GM12878 (cell line): ENCODE measurements at regions not wholly inside any gene's neighbourhood (a gene's known extent, or its start where the extent isn't known, plus 50 kb on each side); places are given as distances from the start of the nearest gene placed in this dataset.

Experiments used
- ATAC-seq: fragments of 200-7000 bp; cut with Tn5 transposase; 3 replicates; pipeline ENCODE4 v1.9.1; 2020; ENCODE audit warnings: mild to moderate bottlenecking, moderate library complexity
- BruUV-seq: library from RNA; stranded (reverse); fragments of 400-500 nt; replicated peaks from 2 replicates; lab custom pipeline; 2021; lab: Mats Ljungman, UMichigan
- CTCF ChIA-PET: fragments of 300-600 bp; sonication (Branson Sonifier 250); formaldehyde crosslinking; extraction: SDS; loops from one replicate; lab custom pipeline; 2021; ENCODE audit warnings: inconsistent platforms; lab: Yijun Ruan, JAX
- POLR2A ChIA-PET: fragments of 350-600 bp; formaldehyde crosslinking; extraction: SDS; loops from one replicate; lab custom pipeline; 2021; ENCODE audit warnings: inconsistent platforms; lab: Charles Lee
- RAD21 ChIA-PET: fragments of 300-600 bp; sonication (Branson Sonifier 250); formaldehyde crosslinking; loops from one replicate; lab custom pipeline; 2023; ENCODE audit warnings: antibody characterized with exemption; ENCODE audit not compliant: unreplicated experiment; lab: Charles Lee
- SMC1A ChIA-PET: fragments of 300-600 bp; sonication (Branson Sonifier 250); formaldehyde crosslinking; loops from one replicate; lab custom pipeline; 2023; ENCODE audit not compliant: unreplicated experiment, uncharacterized antibody; lab: Charles Lee
- DNase-seq: peaks from one replicate; pipeline ENCODE4 v3.0.0-alpha.2; 2011; ENCODE audit warnings: low read depth, low spot score
- FAIRE-seq: peaks from 3 replicates; lab custom pipeline; 2011; peaks lifted over from hg19 to GRCh38; lab: Jason Lieb, UNC
- H2AFZ ChIP-seq: 2 replicates; pipeline ENCODE4 v1.6.0; 2011; ENCODE audit warnings: low read depth, low read length, control low read depth; ENCODE audit not compliant: control insufficient read depth
- H3K27ac ChIP-seq: 2 replicates; pipeline ENCODE4 v1.5.1; 2011; ENCODE audit warnings: control low read depth; ENCODE audit not compliant: control insufficient read depth, insufficient read depth
- H3K27me3 ChIP-seq, 2 experiments: replicated peaks in 1 of 2; 2 replicates each; pipeline versions ENCODE4 v1.6.0 to v1.6.1; 2011; ENCODE audit warnings: low read length in 1 of 2; ENCODE audit not compliant: control insufficient read depth in 2 of 2, insufficient read depth in 2 of 2
- H3K36me3 ChIP-seq, 2 experiments: 2 replicates each; pipeline ENCODE4 v1.5.1; 2011; ENCODE audit warnings: low read length in 1 of 2; ENCODE audit not compliant: control insufficient read depth in 2 of 2, insufficient read depth in 2 of 2
- H3K4me1 ChIP-seq: 2 replicates; pipeline ENCODE4 v1.6.1; 2011; ENCODE audit warnings: mild to moderate bottlenecking, low read length, moderate library complexity, mixed read lengths; ENCODE audit not compliant: control insufficient read depth, insufficient read depth
- H3K4me2 ChIP-seq: 2 replicates; pipeline ENCODE4 v1.6.0; 2011; ENCODE audit warnings: control low read depth; ENCODE audit not compliant: control insufficient read depth, insufficient read depth
- H3K4me3 ChIP-seq: fragments of 200-600 bp; sonication (generic); 2 replicates; pipeline ENCODE4 v1.5.1; 2016
- H3K79me2 ChIP-seq: 2 replicates; pipeline ENCODE4 v1.6.0; 2011; ENCODE audit warnings: low read length; ENCODE audit not compliant: control insufficient read depth, insufficient read depth
- H3K9ac ChIP-seq: 2 replicates; pipeline ENCODE4 v1.8.0; 2011; ENCODE audit warnings: low read length, control low read depth, mixed read lengths; ENCODE audit not compliant: control insufficient read depth, insufficient read depth
- H3K9me3 ChIP-seq: replicated peaks from 3 replicates; pipeline ENCODE4 v1.5.1; 2011; ENCODE audit warnings: mild to moderate bottlenecking, low read length; ENCODE audit not compliant: control insufficient read depth, insufficient read depth
- H4K20me1 ChIP-seq: 2 replicates; pipeline ENCODE4 v1.6.0; 2011; ENCODE audit not compliant: control insufficient read depth, insufficient read depth
- BCL11A ChIP-seq: IDR thresholded peaks from 2 replicates; pipeline ENCODE4 v1.6.1; 2011; ENCODE audit warnings: low read depth, low read length
- FOXK2 ChIP-seq: fragments of 450-650 bp; IDR thresholded peaks from 2 replicates; pipeline ENCODE4 v1.6.1; 2017; ENCODE audit warnings: mild to moderate bottlenecking, moderate library complexity
- FOXM1 ChIP-seq: IDR thresholded peaks from 2 replicates; pipeline ENCODE4 v1.6.1; 2012; ENCODE audit warnings: low read depth, mild to moderate bottlenecking, inconsistent platforms, low read length, moderate library complexity
- MEF2B ChIP-seq: fragments of 450-650 bp; IDR thresholded peaks from 2 replicates; pipeline ENCODE4 v1.6.1; 2018; ENCODE audit warnings: mild to moderate bottlenecking, moderate library complexity; ENCODE audit not compliant: partially characterized antibody, poor library complexity, severe bottlenecking
- MYC ChIP-seq: IDR thresholded peaks from 2 replicates; pipeline ENCODE4 v1.6.1; 2011; ENCODE audit warnings: mild to moderate bottlenecking, low read length, moderate library complexity, inconsistent platforms; ENCODE audit not compliant: insufficient read depth, insufficient replicate concordance, insufficient read length, severe bottlenecking
- ZNF384 ChIP-seq: IDR thresholded peaks from 2 replicates; pipeline ENCODE4 v1.6.1; 2012; ENCODE audit warnings: low read depth, mild to moderate bottlenecking, low read length, improper control_type of control experiment, borderline replicate concordance
- ZZZ3 ChIP-seq: IDR thresholded peaks from 2 replicates; pipeline ENCODE4 v1.6.1; 2011; ENCODE audit warnings: low read depth; ENCODE audit not compliant: control insufficient read depth, insufficient read length
- WGBS: methylation state at CpG from one replicate; pipeline ENCODE4 v1.1.6; 2016; ENCODE audit warnings: low lambda C conversion rate; ENCODE audit not compliant: insufficient replicate concordance, insufficient coverage; ENCODE audit errors: missing lambda C conversion rate; 5-methylcytosine and 5-hydroxymethylcytosine counted together
- in situ Hi-C: fragments of 300-500 bp; cut with MboI; formaldehyde crosslinking; loops from 9 replicates; pipeline ENCODE4 v1.14.3; 2018; ENCODE audit warnings: mixed read lengths
- intact Hi-C: fragments of 100-400 bp; cut with micrococcal nuclease; formaldehyde crosslinking; loops from one replicate; pipeline ENCODE4 v1.14.2; 2022; ENCODE audit not compliant: unreplicated experiment
- TF ChIP-seq, protein P1 (sequence below): fragments of 150-350 bp; IDR thresholded peaks from 2 replicates; pipeline ENCODE4 v1.6.1; 2016; ENCODE audit warnings: low read depth, low read length

DNA sequence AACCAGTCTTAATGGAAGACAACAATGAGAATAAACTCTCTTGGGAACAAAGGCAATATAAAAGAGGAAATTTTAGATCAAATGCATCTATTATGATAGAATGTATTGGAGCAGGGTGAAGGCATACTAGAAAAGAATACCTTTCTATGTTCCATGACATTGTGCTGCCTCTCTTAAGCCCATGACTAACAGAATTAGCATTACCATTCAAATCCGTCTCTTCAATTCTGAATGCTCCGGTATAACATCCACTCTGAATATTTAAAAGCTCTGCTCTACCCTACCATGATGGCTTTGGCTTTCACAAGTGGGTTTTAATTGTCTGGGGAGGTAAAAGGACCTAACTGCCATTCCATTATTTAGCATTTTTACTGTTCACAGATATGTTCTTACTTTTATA lies 1878.4 kb downstream of the ARAP2 start (continued):
- TF ChIP-seq, protein P1, sequence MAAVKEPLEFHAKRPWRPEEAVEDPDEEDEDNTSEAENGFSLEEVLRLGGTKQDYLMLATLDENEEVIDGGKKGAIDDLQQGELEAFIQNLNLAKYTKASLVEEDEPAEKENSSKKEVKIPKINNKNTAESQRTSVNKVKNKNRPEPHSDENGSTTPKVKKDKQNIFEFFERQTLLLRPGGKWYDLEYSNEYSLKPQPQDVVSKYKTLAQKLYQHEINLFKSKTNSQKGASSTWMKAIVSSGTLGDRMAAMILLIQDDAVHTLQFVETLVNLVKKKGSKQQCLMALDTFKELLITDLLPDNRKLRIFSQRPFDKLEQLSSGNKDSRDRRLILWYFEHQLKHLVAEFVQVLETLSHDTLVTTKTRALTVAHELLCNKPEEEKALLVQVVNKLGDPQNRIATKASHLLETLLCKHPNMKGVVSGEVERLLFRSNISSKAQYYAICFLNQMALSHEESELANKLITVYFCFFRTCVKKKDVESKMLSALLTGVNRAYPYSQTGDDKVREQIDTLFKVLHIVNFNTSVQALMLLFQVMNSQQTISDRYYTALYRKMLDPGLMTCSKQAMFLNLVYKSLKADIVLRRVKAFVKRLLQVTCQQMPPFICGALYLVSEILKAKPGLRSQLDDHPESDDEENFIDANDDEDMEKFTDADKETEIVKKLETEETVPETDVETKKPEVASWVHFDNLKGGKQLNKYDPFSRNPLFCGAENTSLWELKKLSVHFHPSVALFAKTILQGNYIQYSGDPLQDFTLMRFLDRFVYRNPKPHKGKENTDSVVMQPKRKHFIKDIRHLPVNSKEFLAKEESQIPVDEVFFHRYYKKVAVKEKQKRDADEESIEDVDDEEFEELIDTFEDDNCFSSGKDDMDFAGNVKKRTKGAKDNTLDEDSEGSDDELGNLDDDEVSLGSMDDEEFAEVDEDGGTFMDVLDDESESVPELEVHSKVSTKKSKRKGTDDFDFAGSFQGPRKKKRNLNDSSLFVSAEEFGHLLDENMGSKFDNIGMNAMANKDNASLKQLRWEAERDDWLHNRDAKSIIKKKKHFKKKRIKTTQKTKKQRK = no peak

DNA sequence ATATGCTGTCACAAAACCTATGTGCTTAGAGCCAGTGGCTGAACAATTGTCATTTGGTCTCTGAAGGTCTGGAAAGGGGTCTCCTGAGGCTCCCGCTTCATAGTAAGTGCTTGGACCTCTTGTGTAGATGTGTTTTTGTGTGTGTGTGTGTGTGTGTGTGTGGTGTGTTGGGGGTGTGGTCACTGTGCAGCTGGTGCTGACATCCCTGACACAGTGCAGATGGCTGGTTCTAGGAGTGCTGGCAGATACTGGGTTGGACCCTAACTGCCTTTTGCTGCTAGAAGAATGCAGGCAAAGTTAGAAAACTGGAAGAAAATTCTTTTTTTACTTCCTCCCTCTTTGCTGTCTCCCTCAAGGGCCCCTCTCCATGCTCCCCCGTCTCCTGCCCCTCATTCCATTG lies 1872.6 kb downstream of the ARAP2 start:
- ChIA-PET SMC1A (no interaction called here), CTCF (no interaction called here), POLR2A (no interaction called here), RAD21 (no interaction called here)
- no peaks in the 10 kb centered on the region for H3K27me3 ChIP-seq
- H3K4me1 ChIP-seq = no peaks in the 10 kb centered on the region
- H3K9ac ChIP-seq = no peak overlapping the region
- H3K27ac ChIP-seq = no peak overlapping the region
- no peak overlapping the region for H3K4me3 ChIP-seq
- ATAC-seq (no peak), DNase-seq (no peak), FAIRE-seq (no peak)
- in situ Hi-C loops (no loop called here), intact Hi-C loops (no loop called here)
- 28% methylated on average over 2 of the region's 2 CpGs for WGBS
- H2AFZ ChIP-seq = no peak overlapping the region
- H3K9me3 ChIP-seq = no peaks in the 10 kb centered on the region
- TF ChIP-seq MEF2B = no peak
- no peak for TF ChIP-seq ZNF384
- TF ChIP-seq FOXK2 = no peak
- no peak for TF ChIP-seq BCL11A
- no peak for TF ChIP-seq FOXM1
- no peak for TF ChIP-seq ZZZ3
- TF ChIP-seq MYC = no peak
- no peaks in the 10 kb centered on the region for H3K36me3 ChIP-seq
- no peaks in the 10 kb centered on the region for H4K20me1 ChIP-seq
- no peak overlapping the region for H3K4me2 ChIP-seq
- BruUV-seq = no TSS peak
- no peaks in the 10 kb centered on the region for H3K79me2 ChIP-seq
